T-cell (primary cell): ENCODE measurements at regions not wholly inside any gene's neighbourhood (a gene's known extent, or its start where the extent isn't known, plus 50 kb on each side); places are given as distances from the start of the nearest gene placed in this dataset.

Source experiments
- ATAC-seq, 4 experiments: fragments of 200-7000 bp in 3 of 4; fragments of 150-1000 bp in 1 of 4; cut with Tn5 transposase; replicated peaks in 1 of 4; 1 replicate in 3 of 4; 2 replicates in 1 of 4; pipeline ENCODE4 v1.10.0; 2021; ENCODE audit warnings: moderate library complexity in 3 of 4, mild to moderate bottlenecking in 2 of 4, moderate number of reproducible peaks in 1 of 4
- CTCF ChIA-PET, 2 donors: fragments of 300-600 bp; sonication (Branson Sonifier 250); formaldehyde crosslinking; loops; one replicate each; lab custom pipeline; 2022; ENCODE audit warnings: antibody characterized with exemption in 2 of 2; lab: Charles Lee
- POLR2A ChIA-PET, 2 donors: fragments of 300-600 bp; sonication (Branson Sonifier 250); formaldehyde crosslinking; loops; one replicate each; lab custom pipeline; 2022; ENCODE audit warnings: antibody characterized with exemption in 2 of 2; lab: Charles Lee
- DNase-seq, 35 experiments: peaks; one replicate each; pipeline versions ENCODE4 v3.0.0 to v3.0.0-alpha.2; 2013 to 2023
- H3K27ac ChIP-seq: one replicate; pipeline ENCODE4 v1.5.1; 2013; ENCODE audit warnings: low read length
- H3K27me3 ChIP-seq, 2 experiments: replicated peaks in 1 of 2; 1 replicate in 1 of 2; 2 replicates in 1 of 2; pipeline versions ENCODE4 v1.6.1 to v1.7.0; 2013; ENCODE audit warnings: low read length in 1 of 2, mixed read lengths in 1 of 2; ENCODE audit not compliant: control insufficient read depth in 2 of 2, insufficient read depth in 2 of 2; ENCODE audit errors: extremely low read depth in 1 of 2
- H3K36me3 ChIP-seq, 2 donors: 1 replicate in 1 of 2; 2 replicates in 1 of 2; pipeline versions ENCODE4 v1.6.1 to v1.7.0; 2013; ENCODE audit warnings: low read length in 1 of 2; ENCODE audit not compliant: control insufficient read depth in 2 of 2, insufficient read depth in 1 of 2; ENCODE audit errors: extremely low read depth in 1 of 2
- H3K4me1 ChIP-seq, 2 experiments: 1 replicate in 1 of 2; 2 replicates in 1 of 2; pipeline versions ENCODE4 v1.6.1 to v1.7.0; 2013; ENCODE audit warnings: low read length in 2 of 2, mixed read lengths in 1 of 2; ENCODE audit not compliant: insufficient read depth in 2 of 2, control insufficient read depth in 1 of 2; ENCODE audit errors: extremely low read depth in 1 of 2
- H3K4me3 ChIP-seq, 2 donors: 1 replicate in 1 of 2; 2 replicates in 1 of 2; pipeline versions ENCODE4 v1.5.1 to v1.7.0; 2013; ENCODE audit warnings: mild to moderate bottlenecking in 2 of 2, low read length in 1 of 2, moderate library complexity in 1 of 2; ENCODE audit not compliant: control insufficient read depth in 1 of 2; ENCODE audit errors: extremely low read depth in 1 of 2
- H3K9me3 ChIP-seq: 2 replicates; pipeline ENCODE4 v1.7.0; 2013
- H3K27ac Mint-ChIP-seq, 2 donors: one replicate each; pipeline ENCODE4 v1.8.0; 2020 to 2021; ENCODE audit warnings: mild to moderate bottlenecking in 2 of 2, mixed read lengths in 2 of 2
- H3K27me3 Mint-ChIP-seq, 2 donors: one replicate each; pipeline ENCODE4 v1.8.0; 2021 to 2022; ENCODE audit warnings: mixed read lengths in 2 of 2
- H3K36me3 Mint-ChIP-seq: one replicate; pipeline ENCODE4 v1.8.0; 2021; ENCODE audit warnings: mixed read lengths
- H3K4me1 Mint-ChIP-seq, 3 donors: one replicate each; pipeline ENCODE4 v1.8.0; 2020 to 2022; ENCODE audit warnings: mixed read lengths in 3 of 3, mild to moderate bottlenecking in 1 of 3
- H3K4me3 Mint-ChIP-seq, 3 donors: one replicate each; pipeline ENCODE4 v1.8.0; 2020 to 2022; ENCODE audit warnings: mild to moderate bottlenecking in 3 of 3, mixed read lengths in 3 of 3, moderate library complexity in 3 of 3
- H3K9me3 Mint-ChIP-seq, 3 donors: one replicate each; pipeline ENCODE4 v1.8.0; 2020 to 2022; ENCODE audit warnings: mixed read lengths in 3 of 3
- WGBS: methylation state at CpG from one replicate; pipeline ENCODE4 v1.1.5; 2013; ENCODE audit warnings: missing lambda C conversion rate; ENCODE audit not compliant: insufficient coverage; 5-methylcytosine and 5-hydroxymethylcytosine counted together

GRCh38 chr16:6684076-6684673, 648.5 kb upstream of the RBFOX1 start:
- no peak for ATAC-seq
- Histone ChIP-seq H3K27me3 (no peaks in the 10 kb centered on the region), H3K9me3 (no peaks in the 10 kb centered on the region), H3K4me1 (no peaks in the 10 kb centered on the region), H3K27ac (no peak overlapping the region), H3K36me3 (no peaks in the 10 kb centered on the region), H3K4me3 (no peak overlapping the region)
- CTCF ChIA-PET, result no interaction called here
- Mint-ChIP-seq H3K4me3 (no peak overlapping the region), H3K27me3 (no peaks in the 10 kb centered on the region), H3K36me3 (no peaks in the 10 kb centered on the region), H3K4me1 (no peaks in the 10 kb centered on the region), H3K9me3 (peaks cover 10 to 16% (median 10%) of the 10 kb centered on the region in 3 donors), H3K27ac (no peak overlapping the region)
- DNase-seq, result no peak
- WGBS, result 29% methylated on average over 6 of the region's 7 CpGs
- POLR2A ChIA-PET, result no interaction called here

GRCh38 chr16:6682142-6682811, 650.4 kb upstream of the RBFOX1 start:
- Histone ChIP-seq H3K4me3 (no peak overlapping the region), H3K4me1 (no peaks in the 10 kb centered on the region), H3K27ac (no peak overlapping the region), H3K27me3 (no peaks in the 10 kb centered on the region), H3K36me3 (no peaks in the 10 kb centered on the region), H3K9me3 (no peaks in the 10 kb centered on the region)
- ChIA-PET CTCF (no interaction called here), POLR2A (no interaction called here)
- WGBS, result 18% methylated on average over 10 of the region's 19 CpGs
- H3K36me3 Mint-ChIP-seq, result no peaks in the 10 kb centered on the region
- H3K27me3 Mint-ChIP-seq, result no peaks in the 10 kb centered on the region
- H3K4me1 Mint-ChIP-seq, result no peaks in the 10 kb centered on the region
- DNase-seq (peak in 1 of 35 experiments; percentile 1), ATAC-seq (no peak)
- no peak overlapping the region for H3K4me3 Mint-ChIP-seq
- H3K27ac Mint-ChIP-seq, result no peak overlapping the region
- H3K9me3 Mint-ChIP-seq, result peaks cover 0 to 9% (median 2%) of the 10 kb centered on the region in 3 donors

GRCh38 chr16:6678586-6678985, 654.1 kb upstream of the RBFOX1 start:
- H3K27ac Mint-ChIP-seq, result no peak overlapping the region
- 80% methylated on average over 1 of the region's 3 CpGs for WGBS
- no peak overlapping the region for H3K4me3 Mint-ChIP-seq
- peaks cover 4 to 8% (median 5%) of the 10 kb centered on the region in 3 donors for H3K9me3 Mint-ChIP-seq
- no peak for ATAC-seq
- no peak for DNase-seq
- H3K36me3 Mint-ChIP-seq, result no peaks in the 10 kb centered on the region
- no peaks in the 10 kb centered on the region for H3K27me3 Mint-ChIP-seq
- POLR2A ChIA-PET, result no interaction called here
- CTCF ChIA-PET, result interaction anchor here in 1 of 2 donors (0.6 kb wide), 1 partner anchor 34 kb away, joined by 3 read pairs; no protein-coding TSS in a partner anchor
- Histone ChIP-seq H3K9me3 (no peaks in the 10 kb centered on the region), H3K4me1 (no peaks in the 10 kb centered on the region), H3K27me3 (no peaks in the 10 kb centered on the region), H3K36me3 (no peaks in the 10 kb centered on the region), H3K27ac (no peak overlapping the region), H3K4me3 (no peak overlapping the region)
- H3K4me1 Mint-ChIP-seq, result no peaks in the 10 kb centered on the region

GRCh38 chr16:6674071-6674470, 658.6 kb upstream of the RBFOX1 start:
- no peak overlapping the region for H3K4me3 Mint-ChIP-seq
- POLR2A ChIA-PET, result no interaction called here
- WGBS, result no CpG with 5 or more reads among the region's 4 CpGs
- H3K27ac Mint-ChIP-seq, result no peak overlapping the region
- H3K36me3 Mint-ChIP-seq, result no peaks in the 10 kb centered on the region
- Histone ChIP-seq H3K27ac (no peak overlapping the region), H3K4me3 (no peak overlapping the region), H3K9me3 (no peaks in the 10 kb centered on the region), H3K27me3 (no peaks in the 10 kb centered on the region), H3K36me3 (no peaks in the 10 kb centered on the region), H3K4me1 (no peaks in the 10 kb centered on the region)
- ATAC-seq (no peak), DNase-seq (no peak)
- CTCF ChIA-PET, result no interaction called here
- H3K4me1 Mint-ChIP-seq, result no peaks in the 10 kb centered on the region
- H3K9me3 Mint-ChIP-seq, result peaks cover 3 to 9% (median 8%) of the 10 kb centered on the region in 3 donors
- H3K27me3 Mint-ChIP-seq, result no peaks in the 10 kb centered on the region

- no peaks in the 10 kb centered on the region for H3K27me3 Mint-ChIP-seq
- POLR2A ChIA-PET, result no interaction called here
Measured at GRCh38 chr16:6672507-6672906, 660.1 kb upstream of the RBFOX1 start.

GRCh38 chr16:6667393-6667792, 665.3 kb upstream of the RBFOX1 start:
- WGBS, result 50% methylated on average over 1 of the region's 4 CpGs
- H3K9me3 ChIP-seq, result no peaks in the 10 kb centered on the region
- H3K4me3 ChIP-seq, result no peak overlapping the region
- CTCF ChIA-PET, result no interaction called here
- H3K27ac ChIP-seq, result no peak overlapping the region
- no peak for DNase-seq
- Mint-ChIP-seq H3K27ac (no peak overlapping the region), H3K36me3 (no peaks in the 10 kb centered on the region), H3K9me3 (peaks cover 0 to 10% (median 6%) of the 10 kb centered on the region in 3 donors), H3K27me3 (peaks cover 0 to 5% of the 10 kb centered on the region in 2 donors), H3K4me3 (no peak overlapping the region), H3K4me1 (no peaks in the 10 kb centered on the region)
- H3K4me1 ChIP-seq, result no peaks in the 10 kb centered on the region
- POLR2A ChIA-PET, result no interaction called here
- H3K36me3 ChIP-seq, result no peaks in the 10 kb centered on the region
- ATAC-seq, result no peak
- H3K27me3 ChIP-seq, result no peaks in the 10 kb centered on the region

More at GRCh38 chr16:6672507-6672906, 660.1 kb upstream of the RBFOX1 start:
- no peaks in the 10 kb centered on the region for H3K36me3 Mint-ChIP-seq
- no peak overlapping the region for H3K4me3 ChIP-seq
- no peak overlapping the region for H3K4me3 Mint-ChIP-seq
- H3K4me1 ChIP-seq, result no peaks in the 10 kb centered on the region
- peaks cover 7 to 9% (median 8%) of the 10 kb centered on the region in 3 donors for H3K9me3 Mint-ChIP-seq
- H3K36me3 ChIP-seq, result no peaks in the 10 kb centered on the region
- no peaks in the 10 kb centered on the region for H3K9me3 ChIP-seq
- no peak overlapping the region for H3K27ac ChIP-seq
- no peaks in the 10 kb centered on the region for H3K27me3 ChIP-seq
- WGBS, result 40% methylated on average over 1 of the region's 2 CpGs
- ATAC-seq, result no peak
- H3K27ac Mint-ChIP-seq, result no peak overlapping the region
- CTCF ChIA-PET, result no interaction called here
- no peak for DNase-seq
- H3K4me1 Mint-ChIP-seq, result no peaks in the 10 kb centered on the region
